Activated CD8-positive, alpha-beta memory T cell treated with anti-CD3 and anti-CD28 coated beads, Interleukin-2, amount 50 U/mL, for 24 hours (primary cell): ENCODE measurements at regions not wholly inside any gene's neighbourhood (a gene's known extent, or its start where the extent isn't known, plus 50 kb on each side); places are given as distances from the start of the nearest gene placed in this dataset.

Experiments
- DNase-seq: peaks from one replicate; pipeline ENCODE4 v3.0.0-alpha.2; 2020; ENCODE audit errors: extremely low read depth

GRCh38 chr7:25314731-25315267, 86.5 kb upstream of the NPVF start:
- DNase-seq, result no peak

- DNase-seq, result no peak
Observed at GRCh38 chr7:25316366-25316765, 88.1 kb upstream of the NPVF start.

- DNase-seq, result no peak
Observed at GRCh38 chr7:25318047-25318446, 89.8 kb upstream of the NPVF start.

- DNase-seq, result no peak
Observed at GRCh38 chr7:25319707-25320106, 91.4 kb upstream of the NPVF start.

- DNase-seq, result no peak
Observed at GRCh38 chr7:25320791-25321190, 92.5 kb upstream of the NPVF start.

GRCh38 chr7:25321424-25321823, 93.1 kb upstream of the NPVF start:
- no peak for DNase-seq

GRCh38 chr7:25322473-25322872, 94.2 kb upstream of the NPVF start:
- no peak for DNase-seq

GRCh38 chr7:25325186-25325757, 97.0 kb upstream of the NPVF start:
- no peak for DNase-seq

- no peak for DNase-seq
Observed at GRCh38 chr7:25326501-25327156, 98.3 kb upstream of the NPVF start.

GRCh38 chr7:25329815-25330214, 101.5 kb upstream of the NPVF start:
- DNase-seq, result no peak

GRCh38 chr7:25333296-25333928, 105.1 kb upstream of the NPVF start:
- DNase-seq, result no peak

GRCh38 chr7:25347360-25348066, 119.2 kb upstream of the NPVF start:
- no peak for DNase-seq

- DNase-seq, result no peak
Observed at GRCh38 chr7:25348104-25348503, 119.8 kb upstream of the NPVF start.

- DNase-seq, result no peak
Observed at GRCh38 chr7:25349283-25350017, 121.2 kb upstream of the NPVF start.

- DNase-seq, result no peak
Observed at GRCh38 chr7:25350041-25350440, 121.8 kb upstream of the NPVF start.

GRCh38 chr7:25351761-25352160, 123.5 kb upstream of the NPVF start:
- DNase-seq, result no peak

- DNase-seq, result no peak
Observed at GRCh38 chr7:25353196-25353595, 124.9 kb upstream of the NPVF start.

- no peak for DNase-seq
Observed at GRCh38 chr7:25353732-25354131, 125.4 kb upstream of the NPVF start.

- DNase-seq, result no peak
Observed at GRCh38 chr7:25356534-25357151, 128.4 kb upstream of the NPVF start.

- DNase-seq, result no peak
Observed at GRCh38 chr7:25358926-25359325, 130.6 kb upstream of the NPVF start.

GRCh38 chr7:25359471-25360059, 131.3 kb upstream of the NPVF start:
- DNase-seq, result no peak
